Stimulated activated CD4-positive, alpha-beta T cell treated with anti-CD3 and anti-CD28 coated beads, Interleukin-4, amount 100 ng/mL, for 24 hours (primary cell): ENCODE measurements at regions not wholly inside any gene's neighbourhood (a gene's known extent, or its start where the extent isn't known, plus 50 kb on each side); places are given as distances from the start of the nearest gene placed in this dataset.

ENCODE experiments used
- DNase-seq: peaks from one replicate; pipeline ENCODE4 v3.0.0-alpha.2; 2020

DNA sequence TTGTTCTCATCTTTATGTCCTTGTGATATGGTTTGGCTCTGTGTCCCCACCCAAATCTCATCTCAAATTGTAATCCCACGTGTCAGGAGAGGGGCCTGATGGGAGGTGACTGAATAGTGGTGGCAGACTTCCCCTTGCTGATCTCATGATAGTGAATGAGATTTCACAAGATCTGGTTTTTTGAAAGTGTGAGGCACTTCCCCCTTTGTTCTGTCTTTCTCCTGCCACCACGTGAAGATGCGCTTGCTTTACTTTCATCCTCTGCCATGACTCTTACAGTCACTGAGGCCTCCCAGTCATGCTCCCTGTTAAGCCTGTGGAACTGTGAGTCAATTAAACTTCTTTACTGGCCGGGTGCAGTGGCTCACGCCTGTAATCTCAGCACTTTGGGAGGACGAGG lies 161.0 kb downstream of the HERPUD2 start:
- no peak for DNase-seq

- no peak for DNase-seq
These were observed 164.5 kb downstream of the HERPUD2 start for GRCh38 chr7:35530124-35531109.

DNA sequence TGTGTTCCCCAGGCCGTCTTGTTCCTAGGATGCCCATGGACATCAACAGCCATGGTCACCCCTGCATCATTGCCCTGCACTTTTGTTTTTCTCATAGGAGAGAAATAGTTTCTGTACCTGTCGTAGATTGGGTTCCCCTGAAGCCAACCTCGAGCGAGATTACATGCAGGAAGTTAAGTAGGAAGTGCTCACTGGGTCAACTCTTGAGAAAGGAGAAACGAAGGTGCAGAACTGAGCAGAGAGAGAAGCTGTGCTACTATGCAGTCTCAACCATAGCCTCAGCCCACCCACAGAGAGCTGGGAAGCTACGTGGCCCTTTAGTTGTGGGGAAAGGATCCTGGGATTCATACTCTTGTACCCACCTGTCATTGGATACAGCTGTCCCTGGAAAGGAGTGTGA lies 165.2 kb downstream of the HERPUD2 start:
- no peak for DNase-seq

DNA sequence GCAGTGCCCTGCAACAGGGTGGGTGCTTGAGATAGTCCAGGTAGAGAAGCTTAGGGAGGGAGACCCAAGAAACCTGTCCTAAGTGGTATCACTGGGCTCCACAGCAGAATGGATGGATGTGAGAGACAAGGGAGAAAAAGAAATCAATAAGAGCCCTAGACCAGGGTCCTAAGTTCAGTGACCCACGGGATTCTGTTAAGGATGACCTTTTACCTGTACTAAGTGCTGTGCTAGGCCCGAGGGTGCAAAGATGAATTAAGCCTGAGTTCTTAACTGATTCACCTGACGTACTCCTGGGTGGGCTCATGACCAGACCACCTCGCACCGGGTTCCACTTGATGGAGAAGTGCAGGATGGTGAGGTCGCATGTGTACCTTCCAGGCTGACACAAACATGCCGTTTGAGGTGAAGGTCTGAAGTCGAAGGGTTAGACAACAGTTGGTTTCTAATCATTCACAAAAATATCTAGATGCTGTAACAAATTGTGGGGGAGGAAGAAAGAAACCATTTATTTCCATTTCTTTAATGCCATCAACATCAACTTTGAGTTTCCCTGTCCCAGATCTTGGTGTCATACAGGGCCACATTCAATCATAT lies 166.5 kb downstream of the HERPUD2 start:
- no peak for DNase-seq

- DNase-seq = no peak
These were observed 168.3 kb downstream of the HERPUD2 start for GRCh38 chr7:35526645-35527044.

- no peak for DNase-seq
These were observed 170.7 kb downstream of the HERPUD2 start for GRCh38 chr7:35524112-35524804.

DNA sequence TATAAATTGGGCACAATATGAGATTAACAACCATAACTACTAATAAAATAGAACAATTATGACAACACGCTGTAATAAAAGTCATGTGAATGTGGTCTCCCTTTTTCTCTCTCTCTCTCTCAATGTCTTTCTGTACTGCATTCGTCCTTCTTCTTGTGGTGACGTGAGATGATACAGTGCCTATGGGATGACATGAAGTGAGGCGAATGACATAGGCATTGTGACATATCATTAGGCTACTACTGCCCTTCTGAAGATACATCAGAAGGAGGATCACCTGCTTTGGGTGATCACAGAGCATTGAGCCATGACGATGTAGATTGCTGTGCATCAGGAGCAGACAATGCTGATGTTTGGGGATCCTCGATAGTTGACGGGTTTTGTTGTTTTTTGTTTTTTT lies 171.6 kb downstream of the HERPUD2 start:
- no peak for DNase-seq

- DNase-seq = no peak
These were observed 172.2 kb downstream of the HERPUD2 start for GRCh38 chr7:35522697-35523096.

DNA sequence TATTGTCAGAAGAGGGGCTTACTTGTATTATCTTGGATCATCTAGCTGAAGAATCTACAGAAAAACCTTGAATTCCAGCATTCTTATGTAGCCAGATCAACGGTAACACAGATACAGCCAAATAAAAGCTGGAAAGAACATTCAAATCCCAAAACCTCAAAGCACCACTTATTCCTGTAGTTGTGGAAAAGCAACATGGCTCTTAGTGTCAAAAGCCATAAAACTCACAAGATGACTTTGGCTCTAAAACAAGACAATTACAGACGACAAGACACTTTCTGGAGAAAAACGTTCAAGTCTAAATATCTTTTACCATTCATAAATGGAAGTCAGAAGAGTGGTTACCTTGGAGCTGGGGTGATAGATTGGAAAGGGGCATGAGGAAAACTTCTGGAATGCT lies 173.0 kb downstream of the HERPUD2 start:
- DNase-seq = no peak

DNA sequence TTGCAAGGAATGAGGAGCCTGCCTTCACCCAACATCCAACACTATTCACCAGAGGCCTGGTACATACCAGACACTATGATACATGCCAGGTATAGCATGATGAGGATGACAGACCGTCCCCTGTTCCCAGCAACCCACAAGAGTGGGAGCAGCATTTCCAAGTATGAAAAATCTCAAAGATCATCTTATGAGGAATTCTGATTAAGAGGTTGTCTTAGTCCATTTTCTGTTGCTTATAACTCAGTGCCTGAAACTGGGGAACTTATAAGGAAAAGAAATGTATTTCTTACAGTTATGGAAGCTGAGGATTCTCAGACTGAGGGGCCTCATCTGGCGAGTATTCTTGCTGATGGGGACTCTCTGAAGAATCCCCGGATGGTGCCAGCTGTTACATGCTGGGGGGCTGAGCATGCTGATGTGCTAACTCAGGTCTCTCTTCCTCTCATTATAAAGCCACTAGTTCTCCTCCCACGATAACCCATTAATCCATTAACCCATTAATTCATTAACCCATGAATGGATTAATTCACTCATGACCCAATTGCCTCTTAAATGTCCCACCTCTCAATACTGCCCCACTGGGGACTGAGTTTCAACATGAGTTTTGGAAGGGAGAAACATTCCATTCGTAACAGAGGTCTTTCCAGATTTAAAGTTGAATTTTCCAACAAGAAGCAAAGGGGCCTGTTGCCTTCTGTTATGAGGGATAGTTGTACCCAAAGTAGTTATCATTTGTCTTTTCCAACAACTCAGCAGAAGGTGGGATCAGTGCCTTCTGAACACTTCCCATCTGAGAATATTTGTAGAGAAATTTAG lies 173.9 kb downstream of the HERPUD2 start:
- DNase-seq = no peak

DNA sequence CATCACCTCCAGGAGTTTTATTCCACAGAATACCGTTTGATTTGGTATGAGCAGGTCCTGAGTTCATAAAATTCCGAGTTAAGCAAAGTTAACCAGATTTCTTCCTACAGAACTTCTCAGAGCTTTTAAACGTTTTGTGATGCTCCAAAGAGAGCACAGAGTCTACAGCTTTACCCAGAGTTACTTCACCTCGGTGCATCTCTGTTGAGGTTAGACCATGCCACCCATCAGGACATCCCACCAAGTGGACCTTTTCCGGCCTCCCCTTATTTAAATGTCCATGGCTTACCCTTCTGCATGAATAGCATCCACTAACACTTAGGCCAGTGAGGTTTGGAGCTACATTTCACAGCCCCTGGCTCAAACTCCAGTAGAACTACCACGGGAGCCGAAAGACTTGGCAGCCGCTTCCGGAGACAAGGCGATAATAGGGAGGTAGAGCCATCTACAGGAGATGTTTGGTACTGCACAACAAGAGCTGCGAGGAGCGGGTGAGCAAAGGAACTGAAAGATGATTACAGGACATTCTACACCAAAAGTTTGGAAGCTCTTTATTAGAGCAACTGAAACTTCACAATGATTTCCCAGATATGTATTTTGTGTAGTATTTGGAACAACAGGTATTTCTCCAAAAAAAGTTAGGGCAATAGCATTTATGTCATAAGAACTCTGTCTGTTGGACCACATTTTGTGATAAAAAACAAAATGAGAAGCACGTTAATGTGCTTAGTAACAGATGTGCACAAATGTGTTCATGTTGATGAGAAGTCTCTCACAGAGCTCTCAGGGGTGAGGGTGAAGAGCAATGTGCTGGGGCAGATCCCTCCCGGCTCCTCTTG lies 174.7 kb downstream of the HERPUD2 start:
- peak; percentile 58 for DNase-seq

DNA sequence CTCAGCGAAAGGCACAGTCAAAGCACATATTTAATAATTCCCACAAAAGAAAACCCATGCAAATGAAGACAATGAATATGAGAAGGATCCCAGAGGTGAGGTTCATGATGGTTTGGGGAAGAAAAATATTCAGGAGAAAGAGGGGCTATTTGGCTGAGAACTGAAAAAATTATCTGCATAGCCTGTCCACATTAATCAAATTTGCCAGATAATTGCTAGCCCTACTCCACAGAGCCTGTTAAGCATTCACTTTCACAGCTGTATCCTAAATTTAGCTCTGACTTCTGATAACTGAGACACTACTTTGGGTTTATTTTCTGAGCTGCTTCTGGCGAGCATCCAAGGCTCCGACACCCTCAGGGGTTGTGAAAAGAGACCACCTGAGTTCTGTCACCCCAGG lies 176.2 kb downstream of the HERPUD2 start:
- DNase-seq = no peak

DNA sequence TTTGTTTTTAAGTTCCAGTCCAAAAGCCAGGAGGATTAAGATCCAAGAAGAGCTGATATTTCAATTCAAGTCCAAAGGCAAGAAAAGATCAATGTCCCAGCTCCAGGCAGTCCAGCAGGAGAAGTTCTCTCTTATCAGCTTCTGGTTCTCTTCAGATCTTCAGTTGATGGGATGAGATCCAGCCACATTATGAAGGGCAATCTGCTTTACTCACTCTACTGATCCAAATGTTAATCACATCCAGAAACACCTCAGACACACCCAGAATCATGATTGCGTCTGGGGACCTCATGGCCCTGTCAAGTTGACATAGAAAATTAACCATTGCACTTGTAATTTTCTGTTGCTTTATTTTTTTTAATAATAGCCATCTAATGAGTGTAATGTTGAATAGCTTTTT lies 178.4 kb downstream of the HERPUD2 start:
- DNase-seq = no peak

DNA sequence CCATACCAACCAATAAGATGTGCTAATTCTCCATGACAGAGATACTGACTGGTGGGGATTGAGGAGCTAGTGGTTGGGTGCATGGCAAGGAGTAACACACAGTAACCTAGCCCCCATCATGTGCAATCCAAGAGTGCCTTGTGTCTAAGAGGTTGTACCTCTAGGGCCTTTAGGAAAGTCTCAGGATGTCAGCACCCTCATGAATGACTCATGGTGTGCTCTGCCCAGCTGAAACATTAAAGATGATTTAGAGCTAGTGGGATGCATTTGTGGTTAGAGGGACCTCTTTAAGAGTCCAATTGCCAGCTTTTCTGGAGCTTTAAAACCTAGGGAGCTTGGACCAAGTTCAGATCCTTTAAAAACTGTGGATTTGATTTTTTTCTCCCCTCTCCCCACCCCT lies 181.1 kb downstream of the HERPUD2 start:
- no peak for DNase-seq

GRCh38 chr7:35513195-35513594 lies 181.7 kb downstream of the HERPUD2 start:
- no peak for DNase-seq

GRCh38 chr7:35512716-35513115 lies 182.2 kb downstream of the HERPUD2 start:
- no peak for DNase-seq

DNA sequence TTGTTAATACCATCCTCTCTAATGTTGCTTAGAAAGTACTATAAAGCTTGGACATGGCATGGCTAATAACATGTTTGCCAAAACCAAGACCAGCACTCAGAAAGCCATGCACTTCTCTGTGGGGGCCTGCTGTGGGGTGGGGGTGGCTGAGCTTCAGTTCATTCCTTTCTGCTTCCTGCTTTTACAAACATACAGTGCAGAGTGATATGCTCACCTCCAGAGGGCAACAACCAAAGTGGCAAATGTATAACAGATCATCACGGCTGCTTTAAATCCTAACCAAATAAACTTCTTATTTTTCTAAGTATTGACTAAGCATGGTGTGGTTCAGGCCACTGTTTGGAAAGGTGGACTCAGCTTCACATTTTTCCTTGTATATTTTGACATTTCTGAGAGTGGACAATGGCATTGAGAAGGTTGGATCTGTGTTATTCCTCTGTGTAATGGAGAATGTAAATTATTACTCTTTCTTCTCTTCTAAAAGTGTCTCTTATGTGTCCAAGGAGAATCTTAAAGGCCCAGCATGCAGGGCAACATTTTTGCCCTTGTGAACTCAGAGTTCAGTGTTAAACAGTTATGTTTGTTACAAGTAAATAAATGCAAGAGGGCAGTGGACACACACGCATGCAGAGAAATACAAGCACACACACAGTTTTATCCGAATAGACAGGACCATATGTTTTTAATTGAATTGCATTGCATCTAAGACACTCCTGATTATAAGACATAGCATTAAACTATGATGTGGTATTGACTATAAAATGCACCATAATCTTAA lies 186.1 kb downstream of the HERPUD2 start:
- no peak for DNase-seq

- no peak for DNase-seq
These were observed 189.9 kb downstream of the HERPUD2 start for GRCh38 chr7:35505066-35505465.

DNA sequence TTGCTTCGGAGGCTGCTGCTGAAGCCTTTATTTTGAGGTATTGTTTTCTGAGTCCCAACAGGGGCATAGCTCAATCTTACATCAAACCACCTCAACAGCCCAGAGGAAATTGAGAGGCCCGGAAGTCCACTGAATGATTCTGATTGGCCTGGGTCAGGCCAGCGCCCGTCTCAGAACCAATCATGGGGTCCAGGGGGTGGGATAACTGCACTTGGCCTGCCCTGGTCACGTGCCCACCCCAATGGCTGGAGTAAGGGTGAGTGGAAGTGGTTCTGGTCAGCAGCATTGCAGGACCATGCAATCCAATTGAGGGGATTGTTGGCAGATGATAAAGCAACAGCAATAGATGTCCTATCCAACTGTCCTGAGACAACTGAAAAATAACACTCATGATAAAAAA lies 190.6 kb downstream of the HERPUD2 start:
- no peak for DNase-seq

- DNase-seq = no peak
These were observed 193.3 kb downstream of the HERPUD2 start for GRCh38 chr7:35501681-35502080.

- DNase-seq = no peak
These were observed 195.7 kb downstream of the HERPUD2 start for GRCh38 chr7:35499226-35499625.
